ENCODE measurements at regions not wholly inside any gene's neighbourhood (a gene's known extent, or its start where the extent isn't known, plus 50 kb on each side); places are given as distances from the start of the nearest gene placed in this dataset.

GRCh38 chr5:67431191-67431590, 234.6 kb upstream of the CD180 start:
- DNase-seq (ENCODE audit: low read depth): peak; percentile 11

GRCh38 chr5:67427850-67428298, 231.3 kb upstream of the CD180 start:
- no peak for DNase-seq (ENCODE audit: low read depth)

- no peak for DNase-seq (ENCODE audit: low read depth)
These were observed 230.6 kb upstream of the CD180 start for GRCh38 chr5:67426961-67427849.

- DNase-seq (ENCODE audit: low read depth): no peak
These were observed 228.9 kb upstream of the CD180 start for GRCh38 chr5:67425514-67425913.

- no peak for DNase-seq (ENCODE audit: low read depth)
These were observed 221.2 kb upstream of the CD180 start for GRCh38 chr5:67417839-67418238.

GRCh38 chr5:67416986-67417385, 220.4 kb upstream of the CD180 start:
- no peak for DNase-seq (ENCODE audit: low read depth)

- DNase-seq (ENCODE audit: low read depth): no peak
These were observed 219.7 kb upstream of the CD180 start for GRCh38 chr5:67416133-67416937.

GRCh38 chr5:67414712-67415111, 218.1 kb upstream of the CD180 start:
- no peak for DNase-seq (ENCODE audit: low read depth)

- no peak for DNase-seq (ENCODE audit: low read depth)
These were observed 217.1 kb upstream of the CD180 start for GRCh38 chr5:67413721-67414120.

GRCh38 chr5:67409126-67409777, 212.7 kb upstream of the CD180 start:
- no peak for DNase-seq (ENCODE audit: low read depth)

GRCh38 chr5:67407979-67408378, 211.4 kb upstream of the CD180 start:
- DNase-seq (ENCODE audit: low read depth): no peak

- DNase-seq (ENCODE audit: low read depth): no peak
These were observed 209.2 kb upstream of the CD180 start for GRCh38 chr5:67405755-67406154.

GRCh38 chr5:67405101-67405364, 208.4 kb upstream of the CD180 start:
- DNase-seq (ENCODE audit: low read depth): no peak

GRCh38 chr5:67404256-67405100, 207.9 kb upstream of the CD180 start:
- DNase-seq (ENCODE audit: low read depth): peak; percentile 74

- DNase-seq (ENCODE audit: low read depth): no peak
These were observed 205.9 kb upstream of the CD180 start for GRCh38 chr5:67402526-67402925.

- DNase-seq (ENCODE audit: low read depth): no peak
These were observed 204.6 kb upstream of the CD180 start for GRCh38 chr5:67401172-67401571.

GRCh38 chr5:67400752-67401151, 204.2 kb upstream of the CD180 start:
- no peak for DNase-seq (ENCODE audit: low read depth)

GRCh38 chr5:67395790-67396418, 199.3 kb upstream of the CD180 start:
- DNase-seq (ENCODE audit: low read depth): no peak

GRCh38 chr5:67393211-67393610, 196.6 kb upstream of the CD180 start:
- DNase-seq (ENCODE audit: low read depth): no peak

- no peak for DNase-seq (ENCODE audit: low read depth)
These were observed 194.3 kb upstream of the CD180 start for GRCh38 chr5:67390935-67391334.

- no peak for DNase-seq (ENCODE audit: low read depth)
These were observed 186.9 kb upstream of the CD180 start for GRCh38 chr5:67383451-67383850.
